Gastroesophageal sphincter (tissue), 3 donors: ENCODE measurements at regions not wholly inside any gene's neighbourhood (a gene's known extent, or its start where the extent isn't known, plus 50 kb on each side); places are given as distances from the start of the nearest gene placed in this dataset.

ENCODE experiments used
- CTCF ChIP-seq, 4 experiments: fragments of 200-600 bp in 2 of 4; fragments of 450-650 bp in 2 of 4; sonication (generic) in 1 of 4; IDR thresholded peaks; one replicate each; pipeline ENCODE4 v1.5.1; 2017 to 2019; ENCODE audit warnings: antibody characterized with exemption in 4 of 4, mild to moderate bottlenecking in 2 of 4, moderate library complexity in 2 of 4
- POLR2A ChIP-seq, 2 donors: fragments of 450-650 bp; IDR thresholded peaks; one replicate each; pipeline ENCODE4 v1.6.1; 2017; ENCODE audit warnings: antibody characterized with exemption in 2 of 2, mild to moderate bottlenecking in 2 of 2, moderate library complexity in 1 of 2

GRCh38 chr2:217106650-217107014, 246.8 kb upstream of the TNP1 start:
- TF ChIP-seq POLR2A (IDR thresholded peaks at IDR 0.05), result no peak
- TF ChIP-seq CTCF (IDR thresholded peaks at IDR 0.05), result no peak
